ENCODE measurements at regions not wholly inside any gene's neighbourhood (a gene's known extent, or its start where the extent isn't known, plus 50 kb on each side); places are given as distances from the start of the nearest gene placed in this dataset.
"Not testable (repeated sequence)": the region's sequence is repeated elsewhere in the genome, so short reads cannot be mapped to it uniquely, and the experiment has no call there.

- peak; percentile 59 for DNase-seq
Observed at GRCh38 chr10:33497338-33497737, 162.9 kb upstream of the NRP1 start.

GRCh38 chr10:33496096-33496495, 161.6 kb upstream of the NRP1 start:
- no peak for DNase-seq

GRCh38 chr10:33494694-33495265, 160.3 kb upstream of the NRP1 start:
- DNase-seq = no peak

- DNase-seq = peak; percentile 61
Observed at GRCh38 chr10:33493978-33494377, 159.5 kb upstream of the NRP1 start.

- DNase-seq = no peak
Observed at GRCh38 chr10:33493497-33493896, 159.0 kb upstream of the NRP1 start.

GRCh38 chr10:33492701-33493345, 158.4 kb upstream of the NRP1 start:
- DNase-seq = peak; percentile 61

GRCh38 chr10:33489501-33490176, 155.2 kb upstream of the NRP1 start:
- DNase-seq = peak; percentile 48

GRCh38 chr10:33487014-33487776, 152.7 kb upstream of the NRP1 start:
- DNase-seq = no peak

- DNase-seq = no peak
Observed at GRCh38 chr10:33485276-33485675, 150.8 kb upstream of the NRP1 start.

- no peak for DNase-seq
Observed at GRCh38 chr10:33484787-33485186, 150.3 kb upstream of the NRP1 start.

- DNase-seq = no peak
Observed at GRCh38 chr10:33483816-33484190, 149.3 kb upstream of the NRP1 start.

- peak; percentile 23 for DNase-seq
Observed at GRCh38 chr10:33483124-33483815, 148.8 kb upstream of the NRP1 start.

- DNase-seq = peak; percentile 54
Observed at GRCh38 chr10:33482486-33482885, 148.0 kb upstream of the NRP1 start.

- no peak for DNase-seq
Observed at GRCh38 chr10:33481184-33481583, 146.7 kb upstream of the NRP1 start.

- not testable (repeated sequence) for DNase-seq
Observed at GRCh38 chr10:33480417-33480816, 145.9 kb upstream of the NRP1 start.

GRCh38 chr10:33478675-33479125, 144.2 kb upstream of the NRP1 start:
- DNase-seq = no peak

- DNase-seq = no peak
Observed at GRCh38 chr10:33478089-33478674, 143.7 kb upstream of the NRP1 start.

- no peak for DNase-seq
Observed at GRCh38 chr10:33477291-33478088, 143.0 kb upstream of the NRP1 start.

- no peak for DNase-seq
Observed at GRCh38 chr10:33476757-33477273, 142.3 kb upstream of the NRP1 start.

GRCh38 chr10:33473688-33474087, 139.2 kb upstream of the NRP1 start:
- no peak for DNase-seq

- DNase-seq = not testable (repeated sequence)
Observed at GRCh38 chr10:33468006-33468405, 133.5 kb upstream of the NRP1 start.

Data from skin of body (tissue), 1 donor.